ENCODE measurements at regions not wholly inside any gene's neighbourhood (a gene's known extent, or its start where the extent isn't known, plus 50 kb on each side); places are given as distances from the start of the nearest gene placed in this dataset.

GRCh38 chr3:147000274-147000673, 395.1 kb upstream of the PLSCR5 start:
- no peak for TF ChIP-seq CTCF (IDR thresholded peaks at IDR 0.05)
- no peak for TF ChIP-seq POLR2A (IDR thresholded peaks at IDR 0.05)
